ENCODE measurements at regions not wholly inside any gene's neighbourhood (a gene's known extent, or its start where the extent isn't known, plus 50 kb on each side); places are given as distances from the start of the nearest gene placed in this dataset.
"Not testable (repeated sequence)": the region's sequence is repeated elsewhere in the genome, so short reads cannot be mapped to it uniquely, and the experiment has no call there.

GRCh38 chr5:18745988-18746615, 1111.8 kb downstream of the TAF11L14 start:
- no peak for DNase-seq

GRCh38 chr5:18749763-18750162, 1115.5 kb downstream of the TAF11L14 start:
- DNase-seq, result no peak

GRCh38 chr5:18752317-18752716, 1118.1 kb downstream of the TAF11L14 start:
- no peak for DNase-seq

GRCh38 chr5:18754201-18754600, 1119.9 kb downstream of the TAF11L14 start:
- DNase-seq, result no peak

- DNase-seq, result no peak
These were observed 1127.5 kb downstream of the TAF11L14 start for GRCh38 chr5:18761801-18762200.

- DNase-seq, result no peak
These were observed 1129.9 kb downstream of the TAF11L14 start for GRCh38 chr5:18764161-18764560.

- no peak for DNase-seq
These were observed 1131.0 kb downstream of the TAF11L14 start for GRCh38 chr5:18765304-18765703.

GRCh38 chr5:18771097-18771610, 1136.9 kb downstream of the TAF11L14 start:
- no peak for DNase-seq

- no peak for DNase-seq
These were observed 1138.2 kb downstream of the TAF11L14 start for GRCh38 chr5:18772475-18772874.

- DNase-seq, result no peak
These were observed 1144.0 kb downstream of the TAF11L14 start for GRCh38 chr5:18778225-18778624.

GRCh38 chr5:18789218-18789998, 1155.1 kb downstream of the TAF11L14 start:
- DNase-seq, result no peak

GRCh38 chr5:18792145-18792544, 1157.9 kb downstream of the TAF11L14 start:
- DNase-seq, result no peak

GRCh38 chr5:18797222-18797621, 1163.0 kb downstream of the TAF11L14 start:
- DNase-seq, result no peak

- no peak for DNase-seq
These were observed 1163.8 kb downstream of the TAF11L14 start for GRCh38 chr5:18798058-18798457.

GRCh38 chr5:18799482-18800128, 1165.3 kb downstream of the TAF11L14 start:
- DNase-seq, result no peak

- DNase-seq, result no peak
These were observed 1166.2 kb downstream of the TAF11L14 start for GRCh38 chr5:18800293-18801025.

GRCh38 chr5:18801413-18801812, 1167.2 kb downstream of the TAF11L14 start:
- DNase-seq, result not testable (repeated sequence)

- no peak for DNase-seq
These were observed 1168.1 kb downstream of the TAF11L14 start for GRCh38 chr5:18802336-18802735.

- no peak for DNase-seq
These were observed 1171.1 kb downstream of the TAF11L14 start for GRCh38 chr5:18805376-18805775.

- DNase-seq, result no peak
These were observed 1173.2 kb downstream of the TAF11L14 start for GRCh38 chr5:18807256-18808149.

GRCh38 chr5:18811661-18812060, 1176.3 kb downstream of the CDH18 start:
- no peak for DNase-seq

GRCh38 chr5:18828351-18828750, 1159.6 kb downstream of the CDH18 start:
- no peak for DNase-seq

All from femur (tissue), 1 donor.